Thyroid gland (tissue), 4 donors: ENCODE measurements at regions not wholly inside any gene's neighbourhood (a gene's known extent, or its start where the extent isn't known, plus 50 kb on each side); places are given as distances from the start of the nearest gene placed in this dataset.

ENCODE experiments used
- DNase-seq, 2 donors: peaks; one replicate each; pipeline ENCODE4 v3.0.0-alpha.2; 2019
- H3K27ac ChIP-seq, 3 donors: fragments of 200-600 bp; sonication (generic); 1 replicate in 2 of 3; 2 replicates in 1 of 3; pipeline ENCODE4 v1.5.1; 2016 to 2019; ENCODE audit warnings: mild to moderate bottlenecking in 1 of 3, moderate library complexity in 1 of 3
- H3K27me3 ChIP-seq: fragments of 200-600 bp; sonication (generic); one replicate; pipeline ENCODE4 v1.5.1; 2019
- H3K36me3 ChIP-seq, 2 donors: fragments of 200-600 bp; sonication (generic); one replicate each; pipeline ENCODE4 v1.5.1; 2016 to 2019
- H3K4me1 ChIP-seq, 2 donors: fragments of 200-600 bp; sonication (generic); one replicate each; pipeline ENCODE4 v1.5.1; 2017 to 2019
- H3K4me3 ChIP-seq, 3 donors: fragments of 200-600 bp; sonication (generic); replicated peaks in 1 of 3; 1 replicate in 2 of 3; 2 replicates in 1 of 3; pipeline ENCODE4 v1.5.1; 2016; ENCODE audit warnings: mild to moderate bottlenecking in 1 of 3
- H3K9me3 ChIP-seq: fragments of 200-600 bp; sonication (generic); one replicate; pipeline ENCODE4 v1.5.1; 2017
- POLR2A ChIP-seq, 2 donors: fragments of 450-650 bp; IDR thresholded peaks; one replicate each; pipeline ENCODE4 v1.6.1; 2017; ENCODE audit warnings: antibody characterized with exemption in 2 of 2, mild to moderate bottlenecking in 2 of 2, moderate library complexity in 1 of 2
- WGBS, 2 donors: methylation state at CpG; one replicate each; pipeline ENCODE4 v1.1.5; 2017; 5-methylcytosine and 5-hydroxymethylcytosine counted together
- intact Hi-C: fragments of 100-400 bp; cut with DNase I; formaldehyde crosslinking; loops from one replicate; pipeline ENCODE4 v1.15.1; 2023
- TF ChIP-seq, protein P1 (sequence below), 6 experiments: fragments of 200-600 bp in 3 of 6; fragments of 450-650 bp in 3 of 6; sonication (generic) in 3 of 6; IDR thresholded peaks; one replicate each; pipeline ENCODE4 v1.5.1; 2016 to 2019; ENCODE audit warnings: antibody characterized with exemption in 6 of 6, mild to moderate bottlenecking in 2 of 6, inconsistent platforms in 1 of 6, moderate library complexity in 1 of 6

DNA sequence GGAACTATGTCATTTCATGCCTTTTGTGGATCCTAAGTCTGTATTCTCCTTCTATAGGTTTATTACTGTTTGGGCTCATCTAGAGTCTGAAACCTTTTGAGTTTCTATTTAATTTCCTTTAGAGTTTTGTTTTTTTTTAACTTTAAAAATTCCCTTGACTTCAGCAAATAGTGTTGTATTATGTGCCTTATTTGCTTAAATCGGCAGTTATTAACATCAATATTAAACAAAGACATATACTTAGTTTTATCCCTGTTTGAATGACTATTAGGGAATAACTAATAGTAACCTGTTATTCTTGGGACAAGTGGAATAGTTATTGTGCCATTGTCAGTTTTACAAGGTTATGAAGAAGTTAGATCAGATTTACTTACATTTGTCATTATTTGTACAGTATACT is 112.8 kb upstream of the NUDT6 start:
- TF ChIP-seq, protein P1, sequence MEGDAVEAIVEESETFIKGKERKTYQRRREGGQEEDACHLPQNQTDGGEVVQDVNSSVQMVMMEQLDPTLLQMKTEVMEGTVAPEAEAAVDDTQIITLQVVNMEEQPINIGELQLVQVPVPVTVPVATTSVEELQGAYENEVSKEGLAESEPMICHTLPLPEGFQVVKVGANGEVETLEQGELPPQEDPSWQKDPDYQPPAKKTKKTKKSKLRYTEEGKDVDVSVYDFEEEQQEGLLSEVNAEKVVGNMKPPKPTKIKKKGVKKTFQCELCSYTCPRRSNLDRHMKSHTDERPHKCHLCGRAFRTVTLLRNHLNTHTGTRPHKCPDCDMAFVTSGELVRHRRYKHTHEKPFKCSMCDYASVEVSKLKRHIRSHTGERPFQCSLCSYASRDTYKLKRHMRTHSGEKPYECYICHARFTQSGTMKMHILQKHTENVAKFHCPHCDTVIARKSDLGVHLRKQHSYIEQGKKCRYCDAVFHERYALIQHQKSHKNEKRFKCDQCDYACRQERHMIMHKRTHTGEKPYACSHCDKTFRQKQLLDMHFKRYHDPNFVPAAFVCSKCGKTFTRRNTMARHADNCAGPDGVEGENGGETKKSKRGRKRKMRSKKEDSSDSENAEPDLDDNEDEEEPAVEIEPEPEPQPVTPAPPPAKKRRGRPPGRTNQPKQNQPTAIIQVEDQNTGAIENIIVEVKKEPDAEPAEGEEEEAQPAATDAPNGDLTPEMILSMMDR (IDR thresholded peaks at IDR 0.05): no peak
- no peak for TF ChIP-seq POLR2A (IDR thresholded peaks at IDR 0.05)
- 99% methylated on average over 1 of the region's 1 CpG for WGBS, 2 donors
- intact Hi-C loops: no loop called here

DNA sequence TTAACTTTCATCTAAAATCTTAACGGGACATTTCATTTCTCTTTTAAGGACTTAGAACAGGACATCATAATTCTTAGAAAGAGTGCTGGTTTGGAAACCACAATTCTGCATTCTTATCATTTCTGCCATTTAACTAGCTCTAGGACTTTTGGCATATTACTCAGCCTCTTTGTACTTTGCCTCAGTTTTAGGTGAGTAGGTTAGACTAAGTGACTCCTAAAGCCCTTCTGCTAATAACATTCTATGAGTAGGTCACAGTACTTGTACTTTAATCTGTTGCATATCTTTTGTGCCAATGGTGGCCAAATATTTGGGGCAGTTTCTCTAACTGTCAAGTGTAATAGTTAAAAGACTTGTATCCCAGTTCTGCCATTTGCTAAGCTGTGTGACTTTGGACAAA is 115.4 kb upstream of the NUDT6 start:
- H3K27me3 ChIP-seq: no peaks in the 10 kb centered on the region
- H3K27ac ChIP-seq: no peak overlapping the region
- intact Hi-C loops: no loop called here
- no peak for TF ChIP-seq POLR2A (IDR thresholded peaks at IDR 0.05)
- TF ChIP-seq, protein P1 (IDR thresholded peaks at IDR 0.05): no peak
- peaks cover 0 to 4% of the 10 kb centered on the region in 2 donors for H3K4me1 ChIP-seq
- WGBS, 2 donors: 77 to 78% methylated on average over 1 of the region's 1 CpG
- no peaks in the 10 kb centered on the region for H3K9me3 ChIP-seq
- H3K36me3 ChIP-seq: no peaks in the 10 kb centered on the region
- DNase-seq: no peak
- no peak overlapping the region for H3K4me3 ChIP-seq

More for the DNA sequence above, 112.8 kb upstream of the NUDT6 start:
- H3K36me3 ChIP-seq: no peaks in the 10 kb centered on the region
- peaks cover 0 to 4% of the 10 kb centered on the region in 2 donors for H3K4me1 ChIP-seq
- DNase-seq: no peak
- H3K27ac ChIP-seq: no peak overlapping the region
- H3K4me3 ChIP-seq: no peak overlapping the region
- no peaks in the 10 kb centered on the region for H3K27me3 ChIP-seq
- no peaks in the 10 kb centered on the region for H3K9me3 ChIP-seq

DNA sequence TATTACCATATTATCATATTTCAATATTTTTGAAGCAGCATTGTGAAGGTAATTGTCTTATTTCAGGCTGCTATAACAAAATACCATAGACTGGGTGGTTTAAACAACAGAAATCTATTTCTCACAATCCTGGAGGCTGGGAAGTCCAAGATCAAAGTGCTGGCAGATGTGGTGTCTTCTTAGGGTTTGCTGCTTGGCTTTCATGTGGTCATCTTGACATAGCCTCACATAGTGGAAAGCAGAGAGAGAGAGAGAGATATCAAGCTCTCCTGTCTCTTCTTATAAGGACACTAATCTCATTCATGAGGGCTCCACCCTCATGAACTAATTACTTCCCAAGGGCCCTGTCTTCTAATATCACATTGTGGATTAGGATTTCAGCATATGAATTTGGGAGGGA is 119.7 kb upstream of the NUDT6 start:
- intact Hi-C loops: no loop called here
- Histone ChIP-seq H3K27ac (no peak overlapping the region), H3K27me3 (no peaks in the 10 kb centered on the region), H3K36me3 (no peaks in the 10 kb centered on the region), H3K4me1 (no peaks in the 10 kb centered on the region), H3K4me3 (no peak overlapping the region), H3K9me3 (no peaks in the 10 kb centered on the region)
- TF ChIP-seq, protein P1 (IDR thresholded peaks at IDR 0.05): no peak
- no peak for TF ChIP-seq POLR2A (IDR thresholded peaks at IDR 0.05)
- no peak for DNase-seq

DNA sequence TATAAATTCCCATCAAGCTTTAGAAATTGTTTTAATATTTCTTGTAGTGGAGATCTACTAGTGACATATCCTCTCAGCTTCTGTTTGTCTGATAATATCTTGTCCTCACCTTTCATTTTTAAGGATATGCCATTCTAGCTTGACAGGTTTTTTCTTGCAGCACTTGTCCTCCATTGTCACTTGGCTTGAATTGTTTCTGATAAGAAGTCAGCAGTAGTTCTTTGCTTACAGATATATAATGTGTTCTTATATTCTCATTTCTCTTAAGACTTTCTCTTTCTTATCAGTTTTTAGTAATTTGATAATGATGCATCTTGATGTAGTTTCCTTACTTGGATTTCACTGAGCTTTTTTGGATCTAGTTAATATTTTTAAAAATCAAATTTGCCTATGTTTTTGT is 120.6 kb upstream of the NUDT6 start:
- no peaks in the 10 kb centered on the region for H3K36me3 ChIP-seq
- no peak overlapping the region for H3K4me3 ChIP-seq
- DNase-seq: no peak
- no peaks in the 10 kb centered on the region for H3K4me1 ChIP-seq
- no peaks in the 10 kb centered on the region for H3K9me3 ChIP-seq
- no peak overlapping the region for H3K27ac ChIP-seq
- no peak for TF ChIP-seq POLR2A (IDR thresholded peaks at IDR 0.05)
- TF ChIP-seq, protein P1 (IDR thresholded peaks at IDR 0.05): no peak
- H3K27me3 ChIP-seq: no peaks in the 10 kb centered on the region
- intact Hi-C loops: no loop called here

DNA sequence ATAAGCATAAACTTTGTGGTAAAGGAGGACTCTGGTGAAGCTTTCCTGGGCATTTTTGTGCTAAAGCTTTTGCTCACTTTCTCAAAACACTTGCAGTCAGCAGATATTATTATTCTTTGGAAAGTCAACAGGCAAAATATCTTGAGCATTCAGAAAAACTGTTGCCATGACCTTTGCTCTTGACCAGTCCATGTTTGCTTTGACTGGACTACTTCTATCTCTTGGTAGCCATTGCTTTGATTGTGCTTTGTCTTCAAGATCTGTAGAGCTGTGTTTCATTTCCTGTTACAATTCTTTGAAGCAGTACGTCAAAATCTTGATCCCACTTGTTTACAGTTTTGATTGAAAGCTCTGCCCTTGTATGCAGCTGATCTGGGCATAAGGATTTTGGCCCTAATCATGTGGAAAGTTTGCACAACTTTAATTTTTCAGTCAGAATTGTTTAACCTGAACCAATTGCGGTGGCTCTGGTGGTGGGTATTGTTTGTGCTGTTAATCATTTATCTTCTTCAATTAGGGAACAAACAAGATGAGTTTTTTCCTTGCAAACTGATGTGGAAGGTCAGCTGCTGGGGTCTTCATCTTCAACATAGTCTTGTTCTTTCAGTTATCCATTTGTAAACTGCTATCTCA is 121.5 kb upstream of the NUDT6 start:
- Histone ChIP-seq H3K4me1 (no peaks in the 10 kb centered on the region), H3K4me3 (no peak overlapping the region), H3K9me3 (no peaks in the 10 kb centered on the region), H3K36me3 (no peaks in the 10 kb centered on the region), H3K27ac (no peak overlapping the region), H3K27me3 (no peaks in the 10 kb centered on the region)
- no peak for DNase-seq
- WGBS, 2 donors: 42 to 62% methylated on average over 2 of the region's 2 CpGs
- TF ChIP-seq, protein P1 (IDR thresholded peaks at IDR 0.05): no peak
- TF ChIP-seq POLR2A (IDR thresholded peaks at IDR 0.05): no peak
- intact Hi-C loops: no loop called here
